Osteoblast (primary cell): ENCODE measurements at regions not wholly inside any gene's neighbourhood (a gene's known extent, or its start where the extent isn't known, plus 50 kb on each side); places are given as distances from the start of the nearest gene placed in this dataset.

ENCODE experiments used
- DNase-seq: peaks from one replicate; pipeline ENCODE4 v3.0.0; 2011; ENCODE audit warnings: low spot score, mixed read lengths; ENCODE audit not compliant: insufficient read length; ENCODE audit errors: missing footprints
- H2AFZ ChIP-seq: 2 replicates; pipeline ENCODE4 v1.6.0; 2011; ENCODE audit warnings: mild to moderate bottlenecking, low read length
- H3K27ac ChIP-seq: 2 replicates; pipeline ENCODE4 v1.5.1; 2011; ENCODE audit warnings: mild to moderate bottlenecking, low read depth, low read length, moderate library complexity
- H3K27me3 ChIP-seq: 2 replicates; pipeline ENCODE4 v1.6.0; 2012; ENCODE audit warnings: mild to moderate bottlenecking, control low read depth, inconsistent platforms, low read length, moderate library complexity; ENCODE audit not compliant: insufficient read depth
- H3K36me3 ChIP-seq: 2 replicates; pipeline ENCODE4 v1.5.1; 2011; ENCODE audit warnings: mild to moderate bottlenecking, low read length, control low read depth, moderate library complexity; ENCODE audit not compliant: insufficient read depth
- H3K4me1 ChIP-seq: 2 replicates; pipeline ENCODE4 v1.5.1; 2011; ENCODE audit warnings: mild to moderate bottlenecking, low read length, control low read depth, moderate library complexity; ENCODE audit not compliant: insufficient read depth
- H3K4me2 ChIP-seq: 2 replicates; pipeline ENCODE4 v1.6.0; 2011; ENCODE audit warnings: mild to moderate bottlenecking, low read length; ENCODE audit not compliant: insufficient read depth
- H3K4me3 ChIP-seq: fragments of 200-600 bp; sonication (generic); 3 replicates; pipeline ENCODE4 v1.5.1; 2012; ENCODE audit warnings: mild to moderate bottlenecking, low read length, inconsistent platforms; ENCODE audit not compliant: insufficient read depth
- H3K79me2 ChIP-seq: 2 replicates; pipeline ENCODE4 v1.6.0; 2012; ENCODE audit warnings: mild to moderate bottlenecking, low read length, control low read depth, inconsistent platforms; ENCODE audit not compliant: insufficient read depth
- H3K9me3 ChIP-seq: 2 replicates; pipeline ENCODE4 v1.5.1; 2011; ENCODE audit warnings: low read depth, low read length, control low read depth
- H4K20me1 ChIP-seq: 2 replicates; pipeline ENCODE4 v1.6.0; 2012; ENCODE audit warnings: mild to moderate bottlenecking, low read length, control low read depth; ENCODE audit not compliant: insufficient read depth
- TF ChIP-seq, protein P1 (sequence below): IDR thresholded peaks from 2 replicates; pipeline ENCODE4 v1.5.1; 2011; ENCODE audit warnings: mild to moderate bottlenecking, low read depth, low read length, moderate library complexity; ENCODE audit errors: extremely low read depth

- Histone ChIP-seq H3K4me1 (no peaks in the 10 kb centered on the region), H3K9me3 (peaks cover 4% of the 10 kb centered on the region), H3K27ac (no peak overlapping the region), H3K27me3 (no peaks in the 10 kb centered on the region), H2AFZ (no peak overlapping the region), H3K4me3 (no peak overlapping the region), H4K20me1 (no peaks in the 10 kb centered on the region), H3K36me3 (no peaks in the 10 kb centered on the region), H3K4me2 (no peak overlapping the region), H3K79me2 (no peaks in the 10 kb centered on the region)
- no peak for DNase-seq
- TF ChIP-seq, protein P1, sequence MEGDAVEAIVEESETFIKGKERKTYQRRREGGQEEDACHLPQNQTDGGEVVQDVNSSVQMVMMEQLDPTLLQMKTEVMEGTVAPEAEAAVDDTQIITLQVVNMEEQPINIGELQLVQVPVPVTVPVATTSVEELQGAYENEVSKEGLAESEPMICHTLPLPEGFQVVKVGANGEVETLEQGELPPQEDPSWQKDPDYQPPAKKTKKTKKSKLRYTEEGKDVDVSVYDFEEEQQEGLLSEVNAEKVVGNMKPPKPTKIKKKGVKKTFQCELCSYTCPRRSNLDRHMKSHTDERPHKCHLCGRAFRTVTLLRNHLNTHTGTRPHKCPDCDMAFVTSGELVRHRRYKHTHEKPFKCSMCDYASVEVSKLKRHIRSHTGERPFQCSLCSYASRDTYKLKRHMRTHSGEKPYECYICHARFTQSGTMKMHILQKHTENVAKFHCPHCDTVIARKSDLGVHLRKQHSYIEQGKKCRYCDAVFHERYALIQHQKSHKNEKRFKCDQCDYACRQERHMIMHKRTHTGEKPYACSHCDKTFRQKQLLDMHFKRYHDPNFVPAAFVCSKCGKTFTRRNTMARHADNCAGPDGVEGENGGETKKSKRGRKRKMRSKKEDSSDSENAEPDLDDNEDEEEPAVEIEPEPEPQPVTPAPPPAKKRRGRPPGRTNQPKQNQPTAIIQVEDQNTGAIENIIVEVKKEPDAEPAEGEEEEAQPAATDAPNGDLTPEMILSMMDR, result no peak
Observed at GRCh38 chr13:22647156-22647850, 533.5 kb upstream of the SGCG start.

DNA sequence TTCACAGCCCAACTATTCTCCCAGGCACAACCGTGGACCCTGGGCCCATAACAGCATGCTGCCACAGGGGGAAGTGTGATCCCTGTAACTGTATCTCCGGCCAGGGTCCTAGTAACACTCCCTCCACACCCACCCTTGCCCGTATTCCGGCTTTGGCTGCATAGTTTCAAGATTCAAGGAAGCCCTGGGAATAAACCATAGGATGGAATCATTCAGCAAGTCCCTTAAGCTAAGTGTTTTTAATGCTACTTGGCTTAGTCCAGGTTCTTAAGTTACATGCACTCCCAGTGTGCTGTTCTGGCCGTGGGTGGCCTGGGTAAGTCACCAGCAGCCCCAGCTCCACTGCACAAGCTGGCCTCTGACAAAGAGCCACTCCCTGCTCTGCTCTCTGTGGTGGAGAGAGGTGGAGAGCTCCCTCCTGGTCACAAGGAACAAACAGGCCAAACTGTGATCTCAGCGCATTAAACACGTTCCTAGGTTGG, 532.4 kb upstream of the SGCG start:
- no peak overlapping the region for H3K27ac ChIP-seq
- H3K4me3 ChIP-seq, result no peak overlapping the region
- TF ChIP-seq, protein P1, result no peak
- H3K79me2 ChIP-seq, result no peaks in the 10 kb centered on the region
- H3K9me3 ChIP-seq, result peaks cover 4% of the 10 kb centered on the region
- H3K4me2 ChIP-seq, result no peak overlapping the region
- H2AFZ ChIP-seq, result no peak overlapping the region
- no peaks in the 10 kb centered on the region for H3K4me1 ChIP-seq
- H3K36me3 ChIP-seq, result no peaks in the 10 kb centered on the region
- no peak for DNase-seq
- no peaks in the 10 kb centered on the region for H4K20me1 ChIP-seq
- no peaks in the 10 kb centered on the region for H3K27me3 ChIP-seq

GRCh38 chr13:22652796-22653195, 528.0 kb upstream of the SGCG start:
- TF ChIP-seq, protein P1, result no peak
- H4K20me1 ChIP-seq, result no peaks in the 10 kb centered on the region
- H3K36me3 ChIP-seq, result no peaks in the 10 kb centered on the region
- H3K4me3 ChIP-seq, result no peak overlapping the region
- no peak overlapping the region for H3K4me2 ChIP-seq
- H3K27me3 ChIP-seq, result no peaks in the 10 kb centered on the region
- peaks cover 4% of the 10 kb centered on the region for H3K9me3 ChIP-seq
- H3K4me1 ChIP-seq, result no peaks in the 10 kb centered on the region
- DNase-seq, result no peak
- no peak overlapping the region for H3K27ac ChIP-seq
- no peaks in the 10 kb centered on the region for H3K79me2 ChIP-seq
- no peak overlapping the region for H2AFZ ChIP-seq

GRCh38 chr13:22653866-22654265, 526.9 kb upstream of the SGCG start:
- H4K20me1 ChIP-seq, result no peaks in the 10 kb centered on the region
- no peak for DNase-seq
- no peaks in the 10 kb centered on the region for H3K36me3 ChIP-seq
- no peaks in the 10 kb centered on the region for H3K27me3 ChIP-seq
- H3K4me1 ChIP-seq, result no peaks in the 10 kb centered on the region
- TF ChIP-seq, protein P1, result no peak
- no peak overlapping the region for H2AFZ ChIP-seq
- H3K4me3 ChIP-seq, result no peak overlapping the region
- no peaks in the 10 kb centered on the region for H3K79me2 ChIP-seq
- H3K9me3 ChIP-seq, result peaks cover 4% of the 10 kb centered on the region
- no peak overlapping the region for H3K27ac ChIP-seq
- no peak overlapping the region for H3K4me2 ChIP-seq
